Common myeloid progenitor, CD34-positive (primary cell): ENCODE measurements at regions not wholly inside any gene's neighbourhood (a gene's known extent, or its start where the extent isn't known, plus 50 kb on each side); places are given as distances from the start of the nearest gene placed in this dataset.
"Not testable (repeated sequence)": the region's sequence is repeated elsewhere in the genome, so short reads cannot be mapped to it uniquely, and the experiment has no call there.

Experiments used
- CTCF ChIA-PET: fragments of 350-600 bp; sonication (Branson Sonifier 250); formaldehyde crosslinking; loops from one replicate; lab custom pipeline; 2021; ENCODE audit warnings: antibody characterized with exemption; lab: Charles Lee
- POLR2A ChIA-PET: fragments of 350-600 bp; sonication (Branson Sonifier 250); formaldehyde crosslinking; loops from one replicate; lab custom pipeline; 2021; ENCODE audit warnings: antibody characterized with exemption; lab: Charles Lee
- DNase-seq, 3 donors: peaks; one replicate each; pipeline versions ENCODE4 v3.0.0 to v3.0.0-alpha.2; 2013
- H3K27ac ChIP-seq, 2 experiments: 1 replicate in 1 of 2; 2 replicates in 1 of 2; pipeline ENCODE4 v1.7.0; 2013; ENCODE audit warnings: inconsistent platforms in 2 of 2, low read length in 2 of 2, mild to moderate bottlenecking in 2 of 2, low read depth in 1 of 2, moderate library complexity in 1 of 2; ENCODE audit not compliant: severe bottlenecking in 2 of 2, insufficient read depth in 1 of 2, poor library complexity in 1 of 2
- H3K27me3 ChIP-seq, 5 experiments: replicated peaks in 2 of 5; 1 replicate in 3 of 5; 2 replicates in 2 of 5; pipeline versions ENCODE4 v1.6.1 to v1.7.0; 2013; ENCODE audit warnings: low read length in 4 of 5, mild to moderate bottlenecking in 2 of 5, moderate library complexity in 2 of 5, inconsistent platforms in 1 of 5; ENCODE audit not compliant: insufficient read depth in 5 of 5, control insufficient read depth in 4 of 5
- H3K36me3 ChIP-seq, 4 experiments: 1 replicate in 2 of 4; 2 replicates in 2 of 4; pipeline versions ENCODE4 v1.6.1 to v1.7.0; 2013; ENCODE audit warnings: low read length in 3 of 4, control low read depth in 1 of 4, mild to moderate bottlenecking in 1 of 4; ENCODE audit not compliant: control insufficient read depth in 4 of 4, insufficient read depth in 4 of 4
- H3K4me1 ChIP-seq, 4 experiments: 1 replicate in 3 of 4; 2 replicates in 1 of 4; pipeline versions ENCODE4 v1.6.1 to v1.7.1; 2013; ENCODE audit warnings: low read length in 3 of 4, mild to moderate bottlenecking in 3 of 4, control low read depth in 1 of 4, inconsistent platforms in 1 of 4, moderate library complexity in 1 of 4; ENCODE audit not compliant: control insufficient read depth in 4 of 4, insufficient read depth in 4 of 4; ENCODE audit errors: control extremely low read depth in 1 of 4
- H3K4me3 ChIP-seq, 7 experiments: 1 replicate in 4 of 7; 2 replicates in 3 of 7; pipeline versions ENCODE4 v1.5.1 to v1.7.0; 2013; ENCODE audit warnings: mild to moderate bottlenecking in 7 of 7, low read length in 6 of 7, moderate library complexity in 6 of 7, inconsistent platforms in 2 of 7, low read depth in 2 of 7, control low read depth in 1 of 7; ENCODE audit not compliant: insufficient read depth in 4 of 7, control insufficient read depth in 1 of 7; ENCODE audit errors: extremely low read depth in 1 of 7
- H3K9me3 ChIP-seq, 5 experiments: 1 replicate in 4 of 5; 2 replicates in 1 of 5; pipeline versions ENCODE4 v1.6.1 to v1.7.1; 2013; ENCODE audit warnings: low read length in 4 of 5, mild to moderate bottlenecking in 2 of 5, inconsistent platforms in 1 of 5, low read depth in 1 of 5, moderate library complexity in 1 of 5; ENCODE audit not compliant: control insufficient read depth in 4 of 5, insufficient read depth in 2 of 5; ENCODE audit errors: control extremely low read depth in 1 of 5
- WGBS: methylation state at CpG from one replicate; pipeline ENCODE4 v1.1.5; 2013; ENCODE audit not compliant: insufficient coverage; 5-methylcytosine and 5-hydroxymethylcytosine counted together

DNA sequence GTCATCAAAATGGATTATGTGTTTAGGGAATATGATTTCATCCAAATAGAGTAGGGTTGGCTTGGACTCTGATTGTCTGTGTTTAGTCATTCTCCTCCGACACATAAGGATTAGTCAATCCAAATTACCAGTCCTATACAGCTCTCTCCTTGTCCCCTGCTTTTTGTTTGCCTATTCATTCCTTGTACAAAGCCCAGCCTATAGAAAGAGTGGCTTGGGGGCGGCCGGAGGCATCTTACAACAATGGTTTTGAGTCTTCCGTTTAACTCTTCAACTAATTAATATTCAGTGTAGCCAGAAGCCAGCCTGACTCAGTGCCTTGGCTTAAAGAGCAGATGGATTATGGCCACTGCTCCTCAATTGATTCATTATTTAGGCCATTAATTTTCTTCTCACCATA, 796.6 kb upstream of the POU3F4 start:
- H3K27ac ChIP-seq: no peak overlapping the region
- no peak for DNase-seq
- H3K27me3 ChIP-seq: no peaks in the 10 kb centered on the region
- no peaks in the 10 kb centered on the region for H3K9me3 ChIP-seq
- WGBS: 74% methylated on average over 3 of the region's 4 CpGs
- H3K4me3 ChIP-seq: no peak overlapping the region
- H3K36me3 ChIP-seq: no peaks in the 10 kb centered on the region
- no peaks in the 10 kb centered on the region for H3K4me1 ChIP-seq
- ChIA-PET CTCF (no interaction called here), POLR2A (no interaction called here)

DNA sequence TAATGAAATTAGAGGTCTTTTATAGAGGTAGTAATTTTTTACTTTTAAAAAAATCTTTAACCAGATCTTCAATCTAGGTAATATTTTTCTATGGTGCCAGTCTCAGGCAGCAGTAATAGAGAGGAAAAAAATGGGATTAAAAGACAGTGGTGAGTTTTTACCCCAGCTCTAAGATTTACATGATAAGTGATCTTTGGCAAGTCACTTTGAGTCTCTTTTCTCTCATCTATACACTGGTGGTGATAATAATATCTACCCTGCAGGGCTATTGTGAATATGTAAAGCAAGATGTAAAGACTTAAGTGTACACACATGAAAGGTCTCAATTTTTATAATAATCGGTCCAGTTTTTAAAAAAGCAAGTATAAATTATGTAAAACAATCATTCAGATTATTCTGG, 786.2 kb upstream of the POU3F4 start:
- POLR2A ChIA-PET: no interaction called here
- Histone ChIP-seq H3K4me3 (no peak overlapping the region), H3K27ac (no peak overlapping the region), H3K9me3 (no peaks in the 10 kb centered on the region), H3K36me3 (no peaks in the 10 kb centered on the region), H3K27me3 (peaks cover 0 to 2% (median 0%) of the 10 kb centered on the region in 5 experiments), H3K4me1 (no peaks in the 10 kb centered on the region)
- no CpG with 5 or more reads among the region's 1 CpG for WGBS
- CTCF ChIA-PET: no interaction called here
- no peak for DNase-seq

DNA sequence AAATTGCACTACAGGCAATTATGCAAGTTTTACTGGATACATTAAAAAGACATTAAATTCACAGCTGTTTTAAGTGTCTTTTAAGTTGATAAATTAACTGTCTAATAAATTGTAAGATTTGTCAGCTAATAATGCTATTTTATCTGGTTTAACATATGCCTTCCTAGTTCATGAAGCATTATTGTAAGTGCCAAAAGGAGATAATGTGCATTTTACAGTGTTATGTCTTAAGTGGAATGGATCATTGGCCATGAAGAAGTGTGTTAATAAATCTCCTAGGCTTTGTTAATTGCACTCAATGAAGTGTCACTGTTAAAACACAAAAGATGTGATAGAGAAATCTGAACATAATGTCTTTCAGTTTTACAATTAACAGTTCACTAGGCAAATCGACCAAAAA, 784.3 kb upstream of the POU3F4 start:
- Histone ChIP-seq H3K4me3 (no peak overlapping the region), H3K9me3 (no peaks in the 10 kb centered on the region), H3K4me1 (no peaks in the 10 kb centered on the region), H3K36me3 (no peaks in the 10 kb centered on the region), H3K27ac (no peak overlapping the region), H3K27me3 (peaks cover 0 to 2% (median 0%) of the 10 kb centered on the region in 5 experiments)
- ChIA-PET POLR2A (no interaction called here), CTCF (no interaction called here)
- no CpG with 5 or more reads among the region's 1 CpG for WGBS
- no peak for DNase-seq

DNA sequence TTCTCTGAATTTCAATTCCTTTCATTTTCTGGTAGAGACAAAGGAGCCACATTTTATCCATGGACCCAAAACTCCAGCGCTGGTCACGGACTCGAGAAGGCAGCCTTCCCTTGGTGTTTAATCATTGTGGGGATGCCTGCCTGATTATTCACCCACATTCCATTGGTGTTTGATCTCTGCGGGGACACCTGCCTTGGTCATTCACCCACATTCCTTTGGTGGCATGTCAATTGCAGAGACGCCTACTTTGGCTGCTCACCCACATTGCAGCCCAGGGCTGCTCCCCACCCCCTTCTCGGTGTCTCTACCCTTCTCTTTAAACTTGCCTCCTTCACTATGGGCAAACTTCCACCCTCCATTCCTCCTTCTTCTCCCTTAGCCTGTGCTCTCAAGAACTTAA, 780.7 kb upstream of the POU3F4 start:
- POLR2A ChIA-PET, CTCF ChIA-PET, DNase-seq, H3K27me3 ChIP-seq, H3K36me3 ChIP-seq, H3K27ac ChIP-seq, H3K4me1 ChIP-seq, H3K4me3 ChIP-seq, H3K9me3 ChIP-seq: not testable (repeated sequence)
- WGBS: 92% methylated on average over 5 of the region's 6 CpGs

DNA sequence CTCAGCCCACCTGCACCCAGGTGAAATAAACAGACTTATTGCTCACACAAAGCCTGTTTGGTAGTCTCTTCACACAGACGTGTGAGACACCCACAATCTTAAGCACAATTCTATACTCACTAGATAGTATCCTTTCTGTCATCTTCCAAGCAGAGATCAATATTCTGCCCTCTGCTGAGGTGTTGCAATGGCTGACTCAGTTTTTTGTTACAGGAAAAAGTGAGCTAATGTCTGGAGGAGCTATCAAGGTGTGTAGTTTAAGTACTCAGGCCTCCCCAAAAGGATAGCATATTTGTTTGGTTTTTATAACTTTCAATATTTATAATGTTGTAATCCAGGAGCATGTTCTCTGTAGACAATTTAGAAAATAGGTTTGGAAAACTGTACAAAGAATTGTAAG, 775.2 kb upstream of the POU3F4 start:
- no peaks in the 10 kb centered on the region for H3K4me1 ChIP-seq
- ChIA-PET POLR2A (no interaction called here), CTCF (interaction anchor here (0.9 kb wide), 1 partner anchor 13 kb away, joined by 3 read pairs; no protein-coding TSS in a partner anchor)
- DNase-seq: no peak
- no peaks in the 10 kb centered on the region for H3K9me3 ChIP-seq
- H3K27ac ChIP-seq: no peak overlapping the region
- H3K36me3 ChIP-seq: no peaks in the 10 kb centered on the region
- no CpG with 5 or more reads among the region's 1 CpG for WGBS
- H3K4me3 ChIP-seq: no peak overlapping the region
- no peaks in the 10 kb centered on the region for H3K27me3 ChIP-seq

DNA sequence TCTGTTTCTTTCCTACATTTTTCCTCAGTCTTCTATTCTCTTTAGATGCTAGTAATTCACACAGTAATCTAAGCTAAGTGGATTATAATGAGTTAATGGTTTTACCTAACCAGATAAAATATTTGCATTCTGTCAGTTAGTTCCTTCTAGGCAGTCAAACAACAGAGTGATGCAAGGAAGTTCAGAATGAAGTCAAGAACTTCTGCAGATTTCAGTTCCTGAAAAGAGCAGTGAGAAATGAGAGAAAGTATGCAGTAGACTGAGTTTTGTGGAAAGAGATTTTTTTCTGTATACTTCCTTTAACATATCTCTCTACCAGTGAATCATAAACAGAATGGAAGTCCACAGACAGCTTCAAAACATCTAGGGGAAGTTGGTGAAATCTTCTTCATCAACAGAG, 774.0 kb upstream of the POU3F4 start:
- Histone ChIP-seq H3K4me3 (no peak overlapping the region), H3K4me1 (no peaks in the 10 kb centered on the region), H3K27me3 (no peaks in the 10 kb centered on the region), H3K27ac (no peak overlapping the region), H3K36me3 (no peaks in the 10 kb centered on the region), H3K9me3 (no peaks in the 10 kb centered on the region)
- CTCF ChIA-PET: no interaction called here
- no peak for DNase-seq
- POLR2A ChIA-PET: no interaction called here

DNA sequence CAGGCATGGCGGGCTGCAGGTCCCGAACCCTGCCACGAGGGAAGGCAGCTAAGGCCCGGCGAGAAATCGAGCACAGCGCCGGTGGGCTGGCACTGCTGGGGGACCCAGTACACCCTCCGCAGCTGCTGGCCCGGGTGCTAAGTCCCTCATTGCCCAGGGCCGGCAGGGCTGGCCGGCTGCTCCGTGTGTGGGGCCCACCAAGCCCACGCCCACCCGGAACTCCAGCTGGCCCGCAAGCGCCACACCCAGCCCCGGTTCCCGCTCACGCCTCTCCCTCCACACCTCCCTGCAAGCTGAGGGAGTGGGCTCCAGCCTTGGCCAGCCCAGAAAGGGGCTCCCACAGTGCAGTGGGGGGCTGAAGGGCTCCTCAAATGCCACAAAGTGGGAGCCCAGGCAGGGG, 769.8 kb upstream of the POU3F4 start:
- H3K27ac ChIP-seq, DNase-seq, CTCF ChIA-PET, POLR2A ChIA-PET, H3K4me3 ChIP-seq, H3K27me3 ChIP-seq, H3K9me3 ChIP-seq, H3K4me1 ChIP-seq, H3K36me3 ChIP-seq: not testable (repeated sequence)
- 97% methylated on average over 5 of the region's 20 CpGs for WGBS
